HG02798 (cell line): ENCODE measurements at regions not wholly inside any gene's neighbourhood (a gene's known extent, or its start where the extent isn't known, plus 50 kb on each side); places are given as distances from the start of the nearest gene placed in this dataset.

ENCODE experiments used
- ATAC-seq: cut with Tn5 transposase; IDR thresholded peaks from one replicate; pipeline ENCODE4 v1.9.1; 2021; ENCODE audit warnings: mild to moderate bottlenecking; ENCODE audit not compliant: unreplicated experiment, poor library complexity

- ATAC-seq: no peak
These were observed 1070.3 kb upstream of the CELF4 start for GRCh38 chr18:38635709-38636430.

- no peak for ATAC-seq
These were observed 1068.5 kb upstream of the CELF4 start for GRCh38 chr18:38634117-38634516.

- ATAC-seq: no peak
These were observed 1067.7 kb upstream of the CELF4 start for GRCh38 chr18:38633333-38633732.

- no peak for ATAC-seq
These were observed 1053.5 kb upstream of the CELF4 start for GRCh38 chr18:38619129-38619528.

- no peak for ATAC-seq
These were observed 1050.7 kb upstream of the CELF4 start for GRCh38 chr18:38616306-38616705.

- no peak for ATAC-seq
These were observed 1047.3 kb upstream of the CELF4 start for GRCh38 chr18:38612904-38613303.

GRCh38 chr18:38611036-38611964 lies 1045.7 kb upstream of the CELF4 start:
- ATAC-seq: peak; percentile 92

- ATAC-seq: peak; percentile 22
These were observed 1041.2 kb upstream of the CELF4 start for GRCh38 chr18:38606841-38607240.

GRCh38 chr18:38602341-38602740 lies 1036.7 kb upstream of the CELF4 start:
- no peak for ATAC-seq

- ATAC-seq: no peak
These were observed 1022.0 kb upstream of the CELF4 start for GRCh38 chr18:38587571-38587970.

GRCh38 chr18:38586327-38586726 lies 1020.7 kb upstream of the CELF4 start:
- ATAC-seq: no peak

- ATAC-seq: no peak
These were observed 1014.2 kb upstream of the CELF4 start for GRCh38 chr18:38579764-38580163.

- ATAC-seq: no peak
These were observed 1011.3 kb upstream of the CELF4 start for GRCh38 chr18:38576916-38577315.

- ATAC-seq: no peak
These were observed 1010.8 kb upstream of the CELF4 start for GRCh38 chr18:38576349-38576748.

GRCh38 chr18:38575648-38576047 lies 1010.0 kb upstream of the CELF4 start:
- no peak for ATAC-seq

- ATAC-seq: no peak
These were observed 1009.4 kb upstream of the CELF4 start for GRCh38 chr18:38575023-38575422.

GRCh38 chr18:38572554-38573111 lies 1007.0 kb upstream of the CELF4 start:
- no peak for ATAC-seq

GRCh38 chr18:38571651-38572050 lies 1006.1 kb upstream of the CELF4 start:
- no peak for ATAC-seq

GRCh38 chr18:38565513-38565912 lies 999.9 kb upstream of the CELF4 start:
- no peak for ATAC-seq

- ATAC-seq: no peak
These were observed 997.9 kb upstream of the CELF4 start for GRCh38 chr18:38563396-38563980.

GRCh38 chr18:38557006-38557405 lies 991.4 kb upstream of the CELF4 start:
- no peak for ATAC-seq
